ENCODE measurements at regions not wholly inside any gene's neighbourhood (a gene's known extent, or its start where the extent isn't known, plus 50 kb on each side); places are given as distances from the start of the nearest gene placed in this dataset.

DNA sequence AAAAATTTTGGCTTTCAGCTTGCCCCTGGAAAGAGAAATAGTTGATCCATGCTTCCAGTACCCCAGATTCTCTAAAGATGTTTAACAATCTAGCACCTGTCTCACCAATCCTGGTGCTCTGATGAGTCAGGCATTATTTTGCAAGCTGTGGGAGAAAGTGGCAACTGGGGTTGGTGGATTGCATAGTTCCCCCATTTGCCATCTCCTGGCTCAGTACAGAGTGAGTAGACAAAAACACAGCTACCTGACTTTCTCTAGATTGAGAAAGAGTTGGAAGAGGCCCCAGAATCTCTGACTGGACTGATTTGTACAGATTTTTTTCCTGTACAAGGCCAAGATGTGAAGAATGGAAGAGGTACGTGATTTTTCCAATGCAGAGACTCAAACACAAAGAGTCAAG is 75.1 kb upstream of the NEGR1 start:
- no peak for TF ChIP-seq GATA2 (IDR thresholded peaks at IDR 0.05; ENCODE audit: insufficient read depth, insufficient read length, low read depth, low read length)
- TF ChIP-seq POLR2A (IDR thresholded peaks at IDR 0.05; ENCODE audit: low read depth, low read length) = no peak
- TF ChIP-seq EZH2 (IDR thresholded peaks at IDR 0.05; ENCODE audit: borderline replicate concordance, low read depth, low read length, severe bottlenecking) = no peak
- no peak for TF ChIP-seq POLR2AphosphoS5 (IDR thresholded peaks at IDR 0.05; ENCODE audit: insufficient read depth, low read depth, low read length)
- no peak for TF ChIP-seq MYC (IDR thresholded peaks at IDR 0.05; ENCODE audit: low read depth, low read length)
- TF ChIP-seq, protein P1, sequence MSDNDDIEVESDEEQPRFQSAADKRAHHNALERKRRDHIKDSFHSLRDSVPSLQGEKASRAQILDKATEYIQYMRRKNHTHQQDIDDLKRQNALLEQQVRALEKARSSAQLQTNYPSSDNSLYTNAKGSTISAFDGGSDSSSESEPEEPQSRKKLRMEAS (IDR thresholded peaks at IDR 0.05; ENCODE audit: insufficient read depth, insufficient read length) = no peak
- no peak overlapping the region for H3K27ac ChIP-seq (ENCODE audit: insufficient read depth, low read depth, low read length)
- FAIRE-seq = no peak
- dilution Hi-C loops (cut with MboI; ENCODE audit: extremely low pct_ligation_motif_present, low sequenced_read_pairs) (no loop called here), intact Hi-C loops (cut with micrococcal nuclease) (no loop called here)
- H4K20me1 ChIP-seq (replicated peaks; ENCODE audit: control insufficient read depth, extremely low read depth, insufficient read depth, low read length) = no peaks in the 10 kb centered on the region
- no peak overlapping the region for H2AFZ ChIP-seq (ENCODE audit: low read depth, low read length)
- BruUV-seq (replicated peaks) = no TSS peak
- no peaks in the 10 kb centered on the region for H3K4me1 ChIP-seq (ENCODE audit: control insufficient read depth, extremely low read depth, insufficient read depth, low read length)
- H3K27me3 ChIP-seq (ENCODE audit: control insufficient read depth in 2 of 2, insufficient read depth in 2 of 2, low read length in 2 of 2) = no peaks in the 10 kb centered on the region
- no peaks in the 10 kb centered on the region for H3K36me3 ChIP-seq (ENCODE audit: control insufficient read depth in 2 of 2, extremely low read depth in 1 of 2, insufficient read depth in 2 of 2, low read length in 2 of 2)
- CTCF ChIA-PET = no interaction called here
- POLR2A ChIA-PET = no interaction called here
- no peaks in the 10 kb centered on the region for H3K79me2 ChIP-seq (ENCODE audit: control insufficient read depth, insufficient read depth, low read length)
- DNase-seq (ENCODE audit: low read depth, low spot score) = no peak
- H3K9me3 ChIP-seq (replicated peaks; ENCODE audit: control insufficient read depth, insufficient read depth, low read length) = no peaks in the 10 kb centered on the region
- no peak overlapping the region for H3K9ac ChIP-seq (replicated peaks; ENCODE audit: extremely low read depth, insufficient read depth, low read length)
- no peak overlapping the region for H3K4me2 ChIP-seq (ENCODE audit: insufficient read depth, low read length)
- no peak overlapping the region for H3K4me3 ChIP-seq (replicated peaks in 1 of 3; ENCODE audit: insufficient read depth in 1 of 3, low read depth in 1 of 3, low read length in 3 of 3)
- H3K9me1 ChIP-seq (replicated peaks; ENCODE audit: control insufficient read depth, extremely low read depth, insufficient read depth, low read length) = no peaks in the 10 kb centered on the region

DNA sequence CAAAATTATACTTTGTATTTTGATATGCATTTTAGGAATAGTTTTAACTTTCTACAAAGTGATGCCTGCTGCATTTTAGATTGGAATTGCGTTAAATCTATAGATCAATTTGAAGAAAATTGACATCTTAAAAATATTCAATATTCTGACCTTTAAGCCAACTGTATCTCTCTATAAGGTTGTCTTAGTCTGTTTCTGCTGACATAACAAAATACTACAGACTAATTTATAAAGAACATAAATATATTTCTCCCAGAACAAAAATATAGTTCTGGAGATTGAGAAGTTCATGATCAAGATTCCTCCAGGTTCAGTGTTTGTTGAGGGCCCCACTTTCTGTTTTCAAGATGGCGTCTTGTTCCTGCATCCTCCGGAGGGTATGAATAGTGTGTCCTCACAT is 73.6 kb upstream of the NEGR1 start:
- Histone ChIP-seq H3K27me3 (ENCODE audit: control insufficient read depth in 2 of 2, insufficient read depth in 2 of 2, low read length in 2 of 2) (no peaks in the 10 kb centered on the region), H3K79me2 (ENCODE audit: control insufficient read depth, insufficient read depth, low read length) (no peaks in the 10 kb centered on the region), H4K20me1 (replicated peaks; ENCODE audit: control insufficient read depth, extremely low read depth, insufficient read depth, low read length) (no peaks in the 10 kb centered on the region), H3K4me2 (ENCODE audit: insufficient read depth, low read length) (no peak overlapping the region), H3K27ac (ENCODE audit: insufficient read depth, low read depth, low read length) (no peak overlapping the region), H2AFZ (ENCODE audit: low read depth, low read length) (no peak overlapping the region), H3K4me1 (ENCODE audit: control insufficient read depth, extremely low read depth, insufficient read depth, low read length) (no peaks in the 10 kb centered on the region), H3K36me3 (ENCODE audit: control insufficient read depth in 2 of 2, extremely low read depth in 1 of 2, insufficient read depth in 2 of 2, low read length in 2 of 2) (no peaks in the 10 kb centered on the region), H3K9ac (replicated peaks; ENCODE audit: extremely low read depth, insufficient read depth, low read length) (no peak overlapping the region), H3K4me3 (replicated peaks in 1 of 3; ENCODE audit: insufficient read depth in 1 of 3, low read depth in 1 of 3, low read length in 3 of 3) (no peak overlapping the region), H3K9me1 (replicated peaks; ENCODE audit: control insufficient read depth, extremely low read depth, insufficient read depth, low read length) (no peaks in the 10 kb centered on the region), H3K9me3 (replicated peaks; ENCODE audit: control insufficient read depth, insufficient read depth, low read length) (no peaks in the 10 kb centered on the region)
- ChIA-PET POLR2A (no interaction called here), CTCF (no interaction called here)
- no TSS peak for BruUV-seq (replicated peaks)
- DNase-seq (ENCODE audit: low read depth, low spot score) (no peak), FAIRE-seq (no peak)
- intact Hi-C loops (cut with micrococcal nuclease) = no loop called here
- dilution Hi-C loops (cut with MboI; ENCODE audit: extremely low pct_ligation_motif_present, low sequenced_read_pairs) = no loop called here
- TF ChIP-seq EZH2 (IDR thresholded peaks at IDR 0.05; ENCODE audit: borderline replicate concordance, low read depth, low read length, severe bottlenecking) (no peak), JUN (IDR thresholded peaks at IDR 0.05; ENCODE audit: borderline replicate concordance, insufficient read depth, insufficient read length, low read depth) (no peak), FOS (IDR thresholded peaks at IDR 0.05; ENCODE audit: borderline replicate concordance, insufficient read depth, low read length) (no peak), GATA2 (IDR thresholded peaks at IDR 0.05; ENCODE audit: insufficient read depth, insufficient read length, low read depth, low read length) (no peak), MYC (IDR thresholded peaks at IDR 0.05; ENCODE audit: low read depth, low read length) (no peak), POLR2A (IDR thresholded peaks at IDR 0.05; ENCODE audit: low read depth, low read length) (no peak)
- TF ChIP-seq, protein P1 (IDR thresholded peaks at IDR 0.05; ENCODE audit: insufficient read depth, insufficient read length) = no peak
- TF ChIP-seq, protein P2, sequence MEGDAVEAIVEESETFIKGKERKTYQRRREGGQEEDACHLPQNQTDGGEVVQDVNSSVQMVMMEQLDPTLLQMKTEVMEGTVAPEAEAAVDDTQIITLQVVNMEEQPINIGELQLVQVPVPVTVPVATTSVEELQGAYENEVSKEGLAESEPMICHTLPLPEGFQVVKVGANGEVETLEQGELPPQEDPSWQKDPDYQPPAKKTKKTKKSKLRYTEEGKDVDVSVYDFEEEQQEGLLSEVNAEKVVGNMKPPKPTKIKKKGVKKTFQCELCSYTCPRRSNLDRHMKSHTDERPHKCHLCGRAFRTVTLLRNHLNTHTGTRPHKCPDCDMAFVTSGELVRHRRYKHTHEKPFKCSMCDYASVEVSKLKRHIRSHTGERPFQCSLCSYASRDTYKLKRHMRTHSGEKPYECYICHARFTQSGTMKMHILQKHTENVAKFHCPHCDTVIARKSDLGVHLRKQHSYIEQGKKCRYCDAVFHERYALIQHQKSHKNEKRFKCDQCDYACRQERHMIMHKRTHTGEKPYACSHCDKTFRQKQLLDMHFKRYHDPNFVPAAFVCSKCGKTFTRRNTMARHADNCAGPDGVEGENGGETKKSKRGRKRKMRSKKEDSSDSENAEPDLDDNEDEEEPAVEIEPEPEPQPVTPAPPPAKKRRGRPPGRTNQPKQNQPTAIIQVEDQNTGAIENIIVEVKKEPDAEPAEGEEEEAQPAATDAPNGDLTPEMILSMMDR (IDR thresholded peaks at IDR 0.05; ENCODE audit: extremely low read depth in 1 of 2, insufficient read depth in 1 of 2, low read depth in 1 of 2, low read length in 2 of 2) = no peak

Measured in endothelial cell of umbilical vein (primary cell).